GM18861 (cell line): ENCODE measurements at regions not wholly inside any gene's neighbourhood (a gene's known extent, or its start where the extent isn't known, plus 50 kb on each side); places are given as distances from the start of the nearest gene placed in this dataset.
"Not testable (repeated sequence)": the region's sequence is repeated elsewhere in the genome, so short reads cannot be mapped to it uniquely, and the experiment has no call there.

Experiments used
- ATAC-seq: cut with Tn5 transposase; IDR thresholded peaks from one replicate; pipeline ENCODE4 v1.9.1; 2021; ENCODE audit not compliant: unreplicated experiment

GRCh38 chr9:115525111-115526058 is 407.4 kb upstream of the TNC start:
- no peak for ATAC-seq

GRCh38 chr9:115531410-115532125 is 413.6 kb upstream of the TNC start:
- no peak for ATAC-seq

GRCh38 chr9:115533511-115533910 is 415.6 kb upstream of the TNC start:
- no peak for ATAC-seq

GRCh38 chr9:115540091-115540490 is 422.1 kb upstream of the TNC start:
- no peak for ATAC-seq

- ATAC-seq = no peak
Observed at GRCh38 chr9:115543511-115543910, 425.6 kb upstream of the TNC start.

GRCh38 chr9:115548609-115549260 is 430.8 kb upstream of the TNC start:
- no peak for ATAC-seq

GRCh38 chr9:115551396-115551795 is 433.4 kb upstream of the TNC start:
- ATAC-seq = no peak

GRCh38 chr9:115553060-115553773 is 435.3 kb upstream of the TNC start:
- ATAC-seq = no peak

GRCh38 chr9:115556432-115556831 is 438.5 kb upstream of the TNC start:
- ATAC-seq = no peak

- ATAC-seq = no peak
Observed at GRCh38 chr9:115575147-115575546, 457.2 kb upstream of the TNC start.

- not testable (repeated sequence) for ATAC-seq
Observed at GRCh38 chr9:115585458-115585857, 467.5 kb upstream of the TNC start.

GRCh38 chr9:115587310-115587709 is 469.4 kb upstream of the TNC start:
- ATAC-seq = no peak

- no peak for ATAC-seq
Observed at GRCh38 chr9:115590011-115590410, 472.1 kb upstream of the TNC start.

GRCh38 chr9:115591584-115591984 is 473.6 kb upstream of the TNC start:
- ATAC-seq = no peak

GRCh38 chr9:115593587-115594091 is 475.7 kb upstream of the TNC start:
- no peak for ATAC-seq

- no peak for ATAC-seq
Observed at GRCh38 chr9:115594557-115594956, 476.6 kb upstream of the TNC start.

- no peak for ATAC-seq
Observed at GRCh38 chr9:115596021-115596745, 478.2 kb upstream of the TNC start.

- ATAC-seq = no peak
Observed at GRCh38 chr9:115596746-115597080, 478.8 kb upstream of the TNC start.

GRCh38 chr9:115597330-115597895 is 479.5 kb upstream of the TNC start:
- ATAC-seq = no peak

GRCh38 chr9:115598751-115599150 is 480.8 kb upstream of the TNC start:
- ATAC-seq = no peak
